Nephron (organoid): ENCODE measurements at regions not wholly inside any gene's neighbourhood (a gene's known extent, or its start where the extent isn't known, plus 50 kb on each side); places are given as distances from the start of the nearest gene placed in this dataset.

ENCODE experiments used
- H3K27ac Mint-ChIP-seq, 3 experiments: 2 replicates each; pipeline ENCODE4 v1.8.0; 2020; ENCODE audit warnings: mixed read lengths in 3 of 3, mild to moderate bottlenecking in 2 of 3, moderate library complexity in 1 of 3
- H3K27me3 Mint-ChIP-seq: 2 replicates; pipeline ENCODE4 v1.8.0; 2021; ENCODE audit warnings: low read depth, mild to moderate bottlenecking, moderate library complexity, mixed read lengths
- H3K36me3 Mint-ChIP-seq: 2 replicates; pipeline ENCODE4 v1.8.0; 2020; ENCODE audit warnings: low read depth, mixed read lengths
- H3K4me1 Mint-ChIP-seq: 2 replicates; pipeline ENCODE4 v1.8.0; 2020; ENCODE audit warnings: mixed read lengths
- H3K4me3 Mint-ChIP-seq, 3 experiments: 2 replicates each; pipeline ENCODE4 v1.8.0; 2020; ENCODE audit warnings: mild to moderate bottlenecking in 3 of 3, mixed read lengths in 3 of 3, moderate library complexity in 2 of 3
- H3K9me3 Mint-ChIP-seq: 2 replicates; pipeline ENCODE4 v1.8.0; 2020; ENCODE audit warnings: mixed read lengths
- CTCF ChIP-seq, 3 experiments: fragments of 200-600 bp; sonication (generic); IDR thresholded peaks; one replicate each; pipeline ENCODE4 v1.5.0; 2021; ENCODE audit warnings: antibody characterized with exemption in 3 of 3; ENCODE audit not compliant: unreplicated experiment in 3 of 3

- TF ChIP-seq CTCF (IDR thresholded peaks at IDR 0.05; ENCODE audit: unreplicated experiment in 3 of 3), result no peak
- H3K36me3 Mint-ChIP-seq, result peaks cover 4% of the 10 kb centered on the region
- peaks cover 12% of the 10 kb centered on the region for H3K9me3 Mint-ChIP-seq
- H3K27ac Mint-ChIP-seq, result no peak overlapping the region
- H3K27me3 Mint-ChIP-seq, result no peaks in the 10 kb centered on the region
- H3K4me1 Mint-ChIP-seq, result peaks cover 8% of the 10 kb centered on the region
- no peak overlapping the region for H3K4me3 Mint-ChIP-seq
Observed at GRCh38 chr6:14460556-14460955, 343.0 kb downstream of the CD83 start.

- Mint-ChIP-seq H3K27ac (no peak overlapping the region), H3K4me1 (peaks cover 10% of the 10 kb centered on the region), H3K9me3 (peaks cover 12% of the 10 kb centered on the region), H3K4me3 (no peak overlapping the region), H3K27me3 (peaks cover 5% of the 10 kb centered on the region), H3K36me3 (peaks cover 4% of the 10 kb centered on the region)
- no peak for TF ChIP-seq CTCF (IDR thresholded peaks at IDR 0.05; ENCODE audit: unreplicated experiment in 3 of 3)
Observed at GRCh38 chr6:14462135-14462534, 344.6 kb downstream of the CD83 start.

DNA sequence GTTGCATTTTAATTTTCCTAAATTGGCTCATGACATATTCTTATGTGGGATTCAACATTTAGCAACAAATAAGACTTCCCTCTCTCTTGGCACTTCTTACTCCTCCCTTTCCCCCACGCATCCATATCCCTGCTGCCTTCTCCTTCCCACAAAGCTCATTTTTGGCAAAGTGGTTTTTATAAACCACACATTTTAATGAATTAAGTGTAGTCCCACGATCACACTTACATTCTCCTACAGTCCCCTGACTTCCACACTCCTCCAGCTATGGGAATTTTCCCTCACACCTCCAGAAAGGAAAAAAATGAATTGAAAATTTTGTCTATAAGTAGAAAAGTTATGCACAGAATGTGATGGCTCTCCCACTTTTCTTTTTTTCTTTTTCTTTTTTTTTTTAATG, 345.0 kb downstream of the CD83 start:
- peaks cover 5% of the 10 kb centered on the region for H3K27me3 Mint-ChIP-seq
- peaks cover 4% of the 10 kb centered on the region for H3K36me3 Mint-ChIP-seq
- peak overlapping the region in 1 of 3 experiments; percentile 1 for H3K27ac Mint-ChIP-seq
- H3K4me1 Mint-ChIP-seq, result peaks cover 10% of the 10 kb centered on the region
- TF ChIP-seq CTCF (IDR thresholded peaks at IDR 0.05; ENCODE audit: unreplicated experiment in 3 of 3), result no peak
- H3K4me3 Mint-ChIP-seq, result no peak overlapping the region
- H3K9me3 Mint-ChIP-seq, result peaks cover 12% of the 10 kb centered on the region

DNA sequence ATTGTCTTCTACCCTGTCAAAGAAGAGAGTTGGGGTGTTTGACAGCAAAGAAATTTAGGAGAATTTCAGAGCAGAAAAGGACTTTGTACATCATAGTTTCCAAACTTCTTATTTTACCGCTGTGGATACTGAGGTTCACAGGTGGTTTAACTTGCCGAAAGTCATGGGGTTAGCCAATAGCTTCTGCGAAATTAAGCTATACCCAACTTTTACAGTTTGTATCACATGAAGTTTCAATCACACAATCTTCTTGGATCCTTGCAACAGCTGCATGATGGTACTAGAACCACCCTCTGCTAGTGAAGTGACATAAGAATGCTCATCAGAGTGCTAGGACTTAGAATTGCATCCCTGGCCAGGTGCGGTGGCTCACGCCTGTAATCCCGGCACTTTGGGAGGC, 345.5 kb downstream of the CD83 start:
- no peak overlapping the region for H3K27ac Mint-ChIP-seq
- H3K27me3 Mint-ChIP-seq, result peaks cover 5% of the 10 kb centered on the region
- peaks cover 4% of the 10 kb centered on the region for H3K36me3 Mint-ChIP-seq
- H3K4me1 Mint-ChIP-seq, result peaks cover 10% of the 10 kb centered on the region
- peaks cover 16% of the 10 kb centered on the region for H3K9me3 Mint-ChIP-seq
- TF ChIP-seq CTCF (IDR thresholded peaks at IDR 0.05; ENCODE audit: unreplicated experiment in 3 of 3), result no peak
- H3K4me3 Mint-ChIP-seq, result no peak overlapping the region

DNA sequence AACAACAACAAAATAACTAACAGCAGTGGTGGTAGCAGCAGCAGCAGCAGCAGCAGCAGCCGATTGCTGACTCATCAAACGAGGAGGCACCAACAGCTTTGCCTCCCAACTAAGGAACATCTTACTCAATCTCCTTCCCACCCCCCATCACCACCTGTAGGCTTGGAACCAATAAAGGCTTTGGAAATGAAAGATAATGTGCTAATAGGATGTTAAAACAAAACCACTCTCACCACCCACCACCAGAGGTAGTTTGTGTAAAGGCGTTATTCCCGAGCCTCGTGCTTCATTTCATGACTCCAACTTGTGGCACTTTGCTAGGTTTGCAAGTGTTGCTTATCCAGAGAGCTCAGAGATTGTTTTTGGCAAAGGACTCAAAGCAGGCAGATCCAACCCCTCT, 346.5 kb downstream of the CD83 start:
- peaks cover 5% of the 10 kb centered on the region for H3K27me3 Mint-ChIP-seq
- peak overlapping the region in 1 of 3 experiments; percentile 26 for H3K27ac Mint-ChIP-seq
- H3K4me3 Mint-ChIP-seq, result no peak overlapping the region
- TF ChIP-seq CTCF (IDR thresholded peaks at IDR 0.05; ENCODE audit: unreplicated experiment in 3 of 3), result peak in 1 of 3 experiments; percentile 10
- peaks cover 17% of the 10 kb centered on the region for H3K9me3 Mint-ChIP-seq
- peaks cover 4% of the 10 kb centered on the region for H3K36me3 Mint-ChIP-seq
- H3K4me1 Mint-ChIP-seq, result peaks cover 6% of the 10 kb centered on the region

GRCh38 chr6:14464716-14465115, 347.1 kb downstream of the CD83 start:
- no peak for TF ChIP-seq CTCF (IDR thresholded peaks at IDR 0.05; ENCODE audit: unreplicated experiment in 3 of 3)
- Mint-ChIP-seq H3K36me3 (peaks cover 7% of the 10 kb centered on the region), H3K4me1 (peaks cover 6% of the 10 kb centered on the region), H3K9me3 (peaks cover 22% of the 10 kb centered on the region), H3K27ac (no peak overlapping the region), H3K4me3 (no peak overlapping the region), H3K27me3 (peaks cover 5% of the 10 kb centered on the region)
